ENCODE measurements at regions not wholly inside any gene's neighbourhood (a gene's known extent, or its start where the extent isn't known, plus 50 kb on each side); places are given as distances from the start of the nearest gene placed in this dataset.
"Not testable (repeated sequence)": the region's sequence is repeated elsewhere in the genome, so short reads cannot be mapped to it uniquely, and the experiment has no call there.

DNA sequence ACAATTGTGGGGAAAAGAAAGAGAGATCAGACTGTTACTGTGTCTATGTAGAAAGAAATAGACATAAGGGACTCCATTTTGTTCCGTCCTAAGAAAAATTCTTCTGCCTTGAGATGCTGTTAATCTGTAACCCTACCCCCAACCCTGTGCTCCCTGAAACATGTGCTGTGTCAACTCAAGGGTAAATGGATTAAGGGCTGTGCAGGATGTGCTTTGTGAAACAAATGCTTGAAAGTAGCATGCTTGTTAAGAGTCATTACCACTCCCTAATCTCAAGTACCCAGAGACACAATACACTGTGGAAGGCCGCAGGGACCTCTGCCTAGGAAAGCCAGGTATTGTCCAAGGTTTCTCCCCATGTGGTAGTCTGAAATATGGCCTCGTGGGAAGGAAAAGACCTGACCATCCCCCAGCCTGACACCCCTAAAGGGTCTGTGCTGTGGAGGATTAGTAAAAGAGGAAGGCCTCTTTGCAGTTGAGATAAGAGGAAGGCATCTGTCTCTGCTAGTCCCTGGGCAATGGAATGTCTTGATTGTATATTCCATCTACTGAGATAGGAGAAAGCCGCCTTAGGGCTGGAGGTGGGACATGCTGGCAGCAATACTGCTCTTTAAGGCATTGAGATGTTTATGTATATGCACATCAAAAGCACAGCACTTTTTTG lies 695.9 kb upstream of the ADGRL4 start:
- TF ChIP-seq, protein P1, sequence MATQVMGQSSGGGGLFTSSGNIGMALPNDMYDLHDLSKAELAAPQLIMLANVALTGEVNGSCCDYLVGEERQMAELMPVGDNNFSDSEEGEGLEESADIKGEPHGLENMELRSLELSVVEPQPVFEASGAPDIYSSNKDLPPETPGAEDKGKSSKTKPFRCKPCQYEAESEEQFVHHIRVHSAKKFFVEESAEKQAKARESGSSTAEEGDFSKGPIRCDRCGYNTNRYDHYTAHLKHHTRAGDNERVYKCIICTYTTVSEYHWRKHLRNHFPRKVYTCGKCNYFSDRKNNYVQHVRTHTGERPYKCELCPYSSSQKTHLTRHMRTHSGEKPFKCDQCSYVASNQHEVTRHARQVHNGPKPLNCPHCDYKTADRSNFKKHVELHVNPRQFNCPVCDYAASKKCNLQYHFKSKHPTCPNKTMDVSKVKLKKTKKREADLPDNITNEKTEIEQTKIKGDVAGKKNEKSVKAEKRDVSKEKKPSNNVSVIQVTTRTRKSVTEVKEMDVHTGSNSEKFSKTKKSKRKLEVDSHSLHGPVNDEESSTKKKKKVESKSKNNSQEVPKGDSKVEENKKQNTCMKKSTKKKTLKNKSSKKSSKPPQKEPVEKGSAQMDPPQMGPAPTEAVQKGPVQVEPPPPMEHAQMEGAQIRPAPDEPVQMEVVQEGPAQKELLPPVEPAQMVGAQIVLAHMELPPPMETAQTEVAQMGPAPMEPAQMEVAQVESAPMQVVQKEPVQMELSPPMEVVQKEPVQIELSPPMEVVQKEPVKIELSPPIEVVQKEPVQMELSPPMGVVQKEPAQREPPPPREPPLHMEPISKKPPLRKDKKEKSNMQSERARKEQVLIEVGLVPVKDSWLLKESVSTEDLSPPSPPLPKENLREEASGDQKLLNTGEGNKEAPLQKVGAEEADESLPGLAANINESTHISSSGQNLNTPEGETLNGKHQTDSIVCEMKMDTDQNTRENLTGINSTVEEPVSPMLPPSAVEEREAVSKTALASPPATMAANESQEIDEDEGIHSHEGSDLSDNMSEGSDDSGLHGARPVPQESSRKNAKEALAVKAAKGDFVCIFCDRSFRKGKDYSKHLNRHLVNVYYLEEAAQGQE (IDR thresholded peaks at IDR 0.05; ENCODE audit: insufficient read depth in 1 of 2, low read depth in 2 of 2, low read length in 1 of 2): not testable (repeated sequence)
- TF ChIP-seq, protein P2, sequence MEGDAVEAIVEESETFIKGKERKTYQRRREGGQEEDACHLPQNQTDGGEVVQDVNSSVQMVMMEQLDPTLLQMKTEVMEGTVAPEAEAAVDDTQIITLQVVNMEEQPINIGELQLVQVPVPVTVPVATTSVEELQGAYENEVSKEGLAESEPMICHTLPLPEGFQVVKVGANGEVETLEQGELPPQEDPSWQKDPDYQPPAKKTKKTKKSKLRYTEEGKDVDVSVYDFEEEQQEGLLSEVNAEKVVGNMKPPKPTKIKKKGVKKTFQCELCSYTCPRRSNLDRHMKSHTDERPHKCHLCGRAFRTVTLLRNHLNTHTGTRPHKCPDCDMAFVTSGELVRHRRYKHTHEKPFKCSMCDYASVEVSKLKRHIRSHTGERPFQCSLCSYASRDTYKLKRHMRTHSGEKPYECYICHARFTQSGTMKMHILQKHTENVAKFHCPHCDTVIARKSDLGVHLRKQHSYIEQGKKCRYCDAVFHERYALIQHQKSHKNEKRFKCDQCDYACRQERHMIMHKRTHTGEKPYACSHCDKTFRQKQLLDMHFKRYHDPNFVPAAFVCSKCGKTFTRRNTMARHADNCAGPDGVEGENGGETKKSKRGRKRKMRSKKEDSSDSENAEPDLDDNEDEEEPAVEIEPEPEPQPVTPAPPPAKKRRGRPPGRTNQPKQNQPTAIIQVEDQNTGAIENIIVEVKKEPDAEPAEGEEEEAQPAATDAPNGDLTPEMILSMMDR (IDR thresholded peaks at IDR 0.05): not testable (repeated sequence)
- not testable (repeated sequence) for TF ChIP-seq SIN3A (IDR thresholded peaks at IDR 0.05; ENCODE audit: borderline replicate concordance, insufficient read depth, low read depth, low read length)

All from Panc1 (cell line).